PFSK-1 (cell line): ENCODE measurements at regions not wholly inside any gene's neighbourhood (a gene's known extent, or its start where the extent isn't known, plus 50 kb on each side); places are given as distances from the start of the nearest gene placed in this dataset.

Source experiments
- FOXP2 ChIP-seq: optimal IDR thresholded peaks from 2 replicates; pipeline ENCODE3; 2011; ENCODE audit warnings: borderline replicate concordance, control low read depth, inconsistent platforms; ENCODE audit not compliant: insufficient read depth; ENCODE audit errors: extremely low read length, extremely low read depth
- POLR2AphosphoS5 ChIP-seq: IDR thresholded peaks from 2 replicates; pipeline ENCODE4 v1.6.1; 2012; ENCODE audit warnings: low read depth, mild to moderate bottlenecking, control low read depth, low read length, moderate library complexity
- SIN3A ChIP-seq: IDR thresholded peaks from 2 replicates; pipeline ENCODE4 v1.6.1; 2012; ENCODE audit warnings: mild to moderate bottlenecking, low read length, moderate library complexity, borderline replicate concordance; ENCODE audit not compliant: insufficient read depth
- TAF1 ChIP-seq: IDR thresholded peaks from 2 replicates; pipeline ENCODE4 v1.6.1; 2012; ENCODE audit warnings: low read length, control low read depth, borderline replicate concordance; ENCODE audit not compliant: insufficient read depth
- TF ChIP-seq, protein P1 (sequence below), 2 experiments: IDR thresholded peaks; 2 replicates each; pipeline versions ENCODE4 v1.6.1 to v1.8.0; 2011 to 2012; ENCODE audit warnings: low read depth in 2 of 2, low read length in 2 of 2, control low read depth in 1 of 2, inconsistent platforms in 1 of 2, mild to moderate bottlenecking in 1 of 2, moderate library complexity in 1 of 2; ENCODE audit not compliant: insufficient read depth in 1 of 2

DNA sequence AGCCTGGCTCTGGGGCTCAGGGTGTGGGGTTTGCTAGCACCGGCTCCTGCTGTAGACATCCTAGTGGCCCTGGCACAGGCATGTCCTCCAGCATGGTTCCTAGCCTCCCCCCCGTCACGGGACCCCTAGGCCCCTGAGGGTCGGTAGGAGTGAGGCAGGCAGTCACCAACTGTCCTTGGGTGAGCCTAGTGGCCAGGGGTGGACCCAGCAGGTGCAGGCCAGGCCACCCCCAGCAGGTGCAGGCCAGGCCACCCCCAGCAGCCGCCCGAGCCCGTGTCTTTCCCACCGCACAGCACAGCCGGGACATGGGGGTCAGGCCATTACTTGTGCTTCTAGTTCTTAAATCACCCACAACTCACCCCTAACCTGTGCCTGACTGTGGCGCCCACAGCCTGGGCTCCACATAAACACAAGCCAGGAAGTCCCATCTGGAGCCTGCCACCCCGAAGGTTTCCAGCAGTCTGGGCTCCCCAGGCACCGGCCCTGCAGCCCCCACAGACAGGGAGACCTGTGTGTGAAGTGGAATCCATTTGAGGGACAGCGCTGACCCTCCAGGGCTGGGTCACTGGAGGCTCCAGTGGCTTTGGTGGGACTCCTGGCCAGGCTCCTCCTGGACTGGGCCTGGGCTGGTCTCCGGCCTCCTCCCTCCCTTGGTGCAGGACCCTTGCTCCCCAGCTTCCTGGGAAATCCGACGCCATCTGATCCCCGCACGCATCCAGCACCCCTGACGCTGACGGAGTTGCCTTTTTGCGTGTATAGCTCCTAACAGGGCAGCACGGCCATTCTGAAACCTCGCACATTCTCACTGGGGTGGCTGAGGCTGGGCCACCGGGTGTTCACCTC is 114.1 kb upstream of the LPCAT1 start:
- TF ChIP-seq POLR2AphosphoS5 (no peak), FOXP2 (no peak), TAF1 (no peak), SIN3A (no peak)
- TF ChIP-seq, protein P1, sequence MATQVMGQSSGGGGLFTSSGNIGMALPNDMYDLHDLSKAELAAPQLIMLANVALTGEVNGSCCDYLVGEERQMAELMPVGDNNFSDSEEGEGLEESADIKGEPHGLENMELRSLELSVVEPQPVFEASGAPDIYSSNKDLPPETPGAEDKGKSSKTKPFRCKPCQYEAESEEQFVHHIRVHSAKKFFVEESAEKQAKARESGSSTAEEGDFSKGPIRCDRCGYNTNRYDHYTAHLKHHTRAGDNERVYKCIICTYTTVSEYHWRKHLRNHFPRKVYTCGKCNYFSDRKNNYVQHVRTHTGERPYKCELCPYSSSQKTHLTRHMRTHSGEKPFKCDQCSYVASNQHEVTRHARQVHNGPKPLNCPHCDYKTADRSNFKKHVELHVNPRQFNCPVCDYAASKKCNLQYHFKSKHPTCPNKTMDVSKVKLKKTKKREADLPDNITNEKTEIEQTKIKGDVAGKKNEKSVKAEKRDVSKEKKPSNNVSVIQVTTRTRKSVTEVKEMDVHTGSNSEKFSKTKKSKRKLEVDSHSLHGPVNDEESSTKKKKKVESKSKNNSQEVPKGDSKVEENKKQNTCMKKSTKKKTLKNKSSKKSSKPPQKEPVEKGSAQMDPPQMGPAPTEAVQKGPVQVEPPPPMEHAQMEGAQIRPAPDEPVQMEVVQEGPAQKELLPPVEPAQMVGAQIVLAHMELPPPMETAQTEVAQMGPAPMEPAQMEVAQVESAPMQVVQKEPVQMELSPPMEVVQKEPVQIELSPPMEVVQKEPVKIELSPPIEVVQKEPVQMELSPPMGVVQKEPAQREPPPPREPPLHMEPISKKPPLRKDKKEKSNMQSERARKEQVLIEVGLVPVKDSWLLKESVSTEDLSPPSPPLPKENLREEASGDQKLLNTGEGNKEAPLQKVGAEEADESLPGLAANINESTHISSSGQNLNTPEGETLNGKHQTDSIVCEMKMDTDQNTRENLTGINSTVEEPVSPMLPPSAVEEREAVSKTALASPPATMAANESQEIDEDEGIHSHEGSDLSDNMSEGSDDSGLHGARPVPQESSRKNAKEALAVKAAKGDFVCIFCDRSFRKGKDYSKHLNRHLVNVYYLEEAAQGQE (IDR thresholded peaks at IDR 0.05; ENCODE audit: insufficient read depth in 1 of 2, low read depth in 2 of 2, low read length in 2 of 2) = no peak

DNA sequence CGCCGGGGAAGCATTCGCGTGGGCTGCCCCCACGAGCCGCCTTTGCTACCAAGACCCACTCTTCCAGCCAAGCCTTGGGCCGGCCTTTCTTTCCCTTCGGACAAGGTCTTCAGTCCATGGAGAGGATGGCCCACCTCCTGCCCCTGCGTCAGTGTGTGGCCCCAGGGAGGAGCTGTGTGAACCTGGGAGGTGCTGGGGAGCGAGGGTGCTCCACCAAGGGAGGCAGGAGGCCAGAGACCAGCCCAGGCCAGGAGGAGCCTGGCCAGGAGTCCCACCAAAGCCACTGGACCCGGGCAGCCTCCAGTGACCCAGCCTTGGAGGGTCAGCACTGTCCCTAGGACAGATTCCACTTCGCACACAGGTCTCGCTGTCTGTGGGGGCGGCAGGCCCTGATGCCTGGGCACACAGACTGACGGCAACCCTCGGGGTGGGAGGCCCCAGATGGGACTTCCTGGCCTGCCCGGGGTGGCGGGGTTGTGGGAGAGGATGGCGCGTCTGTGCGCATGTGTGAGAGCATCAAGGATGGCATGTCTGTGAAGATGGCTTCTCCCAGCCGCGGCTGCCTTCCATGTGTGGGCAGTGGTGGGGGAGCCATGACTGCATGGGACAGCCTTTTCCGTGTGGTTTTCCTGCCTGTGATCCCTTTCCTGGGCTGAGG is 113.3 kb upstream of the LPCAT1 start:
- TF ChIP-seq, protein P1 (IDR thresholded peaks at IDR 0.05; ENCODE audit: insufficient read depth in 1 of 2, low read depth in 2 of 2, low read length in 2 of 2) = no peak
- TF ChIP-seq SIN3A (no peak), FOXP2 (no peak), TAF1 (no peak), POLR2AphosphoS5 (no peak)

DNA sequence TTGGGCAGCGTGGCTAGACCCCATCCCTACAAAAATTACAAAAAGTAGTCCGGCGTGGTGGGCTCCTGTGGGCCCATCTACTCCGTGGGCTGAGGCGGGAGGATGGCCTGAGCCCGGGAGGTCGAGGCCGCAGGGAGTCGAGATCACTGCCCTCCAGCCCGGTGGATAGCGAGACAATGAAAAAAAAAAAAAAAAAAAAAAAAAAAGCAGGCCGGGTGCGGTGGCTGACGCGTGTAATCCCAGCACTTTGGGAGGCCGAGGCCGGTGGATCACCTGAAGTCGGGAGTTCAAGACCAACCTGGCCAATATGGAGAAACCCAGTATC is 110.5 kb upstream of the LPCAT1 start:
- TF ChIP-seq SIN3A (no peak), TAF1 (no peak), POLR2AphosphoS5 (no peak), FOXP2 (no peak)
- TF ChIP-seq, protein P1 (IDR thresholded peaks at IDR 0.05; ENCODE audit: insufficient read depth in 1 of 2, low read depth in 2 of 2, low read length in 2 of 2) = no peak

DNA sequence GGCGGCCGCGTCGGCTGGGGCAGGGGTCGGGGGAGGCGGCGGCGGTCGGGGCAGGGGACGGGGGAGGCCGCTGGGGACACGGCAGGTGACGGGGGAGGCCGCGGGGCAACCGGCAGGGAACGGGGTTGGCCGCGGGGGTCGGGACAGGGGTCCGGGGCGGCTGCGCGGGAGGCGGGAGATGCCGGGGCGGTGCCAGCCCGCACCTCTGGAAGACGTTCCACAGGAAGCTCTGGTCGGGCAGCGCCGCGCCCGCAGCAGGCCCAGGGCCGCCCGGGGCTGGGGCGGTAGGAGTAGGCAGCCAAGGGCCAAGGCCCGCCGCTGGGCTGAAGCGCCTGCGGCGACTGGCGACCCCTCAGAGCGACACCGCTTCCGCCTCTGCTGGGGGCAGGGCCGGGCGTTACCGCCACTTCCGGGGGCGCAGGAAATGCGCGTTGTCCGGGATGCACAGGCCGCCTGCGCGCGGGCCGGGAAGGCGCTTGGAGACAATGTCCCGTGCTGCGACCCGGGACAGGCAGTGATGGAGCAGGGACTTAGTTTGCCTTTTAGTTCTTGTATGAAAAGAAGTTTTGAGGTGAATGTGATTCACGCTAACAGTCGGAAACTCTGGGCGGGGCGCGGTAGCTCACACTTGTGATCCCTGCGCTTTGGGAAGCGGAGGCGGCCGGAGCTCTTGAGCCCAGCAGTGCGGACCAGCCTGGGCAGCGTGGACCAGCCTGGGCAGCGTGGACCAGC is 110.0 kb upstream of the LPCAT1 start:
- TF ChIP-seq, protein P1 (IDR thresholded peaks at IDR 0.05; ENCODE audit: insufficient read depth in 1 of 2, low read depth in 2 of 2, low read length in 2 of 2) = no peak
- TF ChIP-seq SIN3A (no peak), FOXP2 (no peak), TAF1 (no peak), POLR2AphosphoS5 (no peak)
